Sigmoid colon (tissue), 4 donors: ENCODE measurements at regions not wholly inside any gene's neighbourhood (a gene's known extent, or its start where the extent isn't known, plus 50 kb on each side); places are given as distances from the start of the nearest gene placed in this dataset.

ENCODE experiments used
- POLR2A ChIP-seq, 2 donors: fragments of 450-650 bp; IDR thresholded peaks; one replicate each; pipeline ENCODE4 v1.6.1; 2016; ENCODE audit warnings: antibody characterized with exemption in 2 of 2, mild to moderate bottlenecking in 2 of 2, moderate library complexity in 2 of 2
- POLR2AphosphoS5 ChIP-seq, 4 donors: sonication (generic); formaldehyde crosslinking; IDR thresholded peaks; one replicate each; pipeline ENCODE4 v1.6.1; 2017; ENCODE audit warnings: antibody characterized with exemption in 4 of 4

GRCh38 chrX:108892501-108892900, 156.1 kb upstream of the IRS4 start:
- TF ChIP-seq POLR2A (IDR thresholded peaks at IDR 0.05) = no peak
- TF ChIP-seq POLR2AphosphoS5 (IDR thresholded peaks at IDR 0.05) = no peak
